GM19452 (cell line): ENCODE measurements at regions not wholly inside any gene's neighbourhood (a gene's known extent, or its start where the extent isn't known, plus 50 kb on each side); places are given as distances from the start of the nearest gene placed in this dataset.
"Not testable (repeated sequence)": the region's sequence is repeated elsewhere in the genome, so short reads cannot be mapped to it uniquely, and the experiment has no call there.

Experiments
- ATAC-seq: cut with Tn5 transposase; IDR thresholded peaks from one replicate; pipeline ENCODE4 v1.9.1; 2021; ENCODE audit not compliant: unreplicated experiment

DNA sequence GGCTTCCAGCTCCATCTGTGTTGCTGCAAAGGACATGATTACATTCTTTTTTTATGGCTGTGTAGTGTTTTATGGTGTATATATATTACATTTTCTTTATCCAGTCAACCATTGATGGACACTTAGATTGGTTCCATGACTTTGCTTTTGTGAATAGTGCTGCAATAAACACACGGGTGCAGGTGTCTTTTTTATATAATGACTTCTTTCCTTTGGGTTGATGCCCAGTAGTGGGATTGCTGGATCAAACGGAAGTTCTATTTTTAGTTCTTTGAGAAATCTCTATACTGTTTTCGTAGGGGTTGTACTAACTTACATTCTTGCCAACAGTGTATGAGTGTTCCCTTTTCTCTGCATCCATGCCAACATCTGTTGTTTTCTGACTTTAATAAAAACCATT is 189.7 kb downstream of the ACTR3B start:
- ATAC-seq, result no peak

DNA sequence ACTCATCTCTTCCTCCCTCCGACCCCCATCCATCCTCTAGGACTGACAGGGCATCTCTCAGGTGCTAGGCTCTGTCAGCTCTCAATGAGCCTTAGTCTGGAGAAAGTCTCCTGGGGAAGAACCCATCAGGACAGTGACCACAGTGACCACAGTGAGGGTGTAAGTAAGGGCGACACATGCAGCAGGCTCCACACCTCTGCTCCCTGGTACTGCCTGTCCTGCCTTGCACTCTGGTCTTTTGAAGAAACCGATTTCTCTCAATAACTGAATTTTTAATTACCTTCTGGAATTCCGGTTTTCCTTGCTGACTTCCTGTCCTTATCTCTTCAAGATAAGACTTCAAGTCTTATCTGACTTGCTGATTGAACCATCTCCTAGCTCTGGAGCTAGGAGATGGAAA is 190.2 kb downstream of the ACTR3B start:
- no peak for ATAC-seq

DNA sequence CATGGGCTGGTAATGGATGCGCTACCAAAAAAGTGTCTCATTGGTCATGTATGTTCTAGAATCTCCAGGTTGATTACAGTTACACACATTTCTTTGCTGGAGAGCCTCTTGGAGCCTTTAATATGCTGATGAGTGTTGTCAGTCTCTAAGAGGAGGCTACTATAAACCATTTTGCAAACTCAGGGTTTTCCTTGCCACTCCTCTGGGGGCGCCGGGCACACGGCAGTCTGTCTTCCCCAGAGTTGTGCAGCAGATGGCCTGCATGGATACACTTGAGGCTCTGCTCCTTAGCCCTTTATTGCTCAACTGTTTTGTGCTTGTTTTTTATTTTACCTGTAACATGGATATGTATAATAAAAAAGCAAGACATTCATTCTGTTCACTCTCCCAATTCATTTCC is 196.5 kb downstream of the ACTR3B start:
- no peak for ATAC-seq

DNA sequence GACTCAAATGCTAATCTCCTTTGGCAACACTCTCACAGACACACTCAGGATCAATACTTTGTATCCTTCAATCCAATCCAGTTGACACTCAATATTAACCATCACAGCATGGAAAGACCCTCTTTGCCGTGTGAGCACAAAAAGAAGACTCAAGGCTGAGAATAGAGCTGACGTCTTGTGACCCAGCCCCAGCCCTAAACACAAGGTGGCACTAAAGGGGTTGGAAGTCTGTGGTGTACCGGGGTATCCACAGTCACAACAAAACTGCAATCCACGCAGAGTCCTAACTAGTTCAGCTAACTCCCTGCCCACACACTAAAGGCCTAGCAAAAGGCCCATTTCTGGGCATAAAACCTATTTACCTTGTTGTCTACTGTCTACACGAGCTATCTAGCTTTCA is 200.1 kb downstream of the ACTR3B start:
- no peak for ATAC-seq

DNA sequence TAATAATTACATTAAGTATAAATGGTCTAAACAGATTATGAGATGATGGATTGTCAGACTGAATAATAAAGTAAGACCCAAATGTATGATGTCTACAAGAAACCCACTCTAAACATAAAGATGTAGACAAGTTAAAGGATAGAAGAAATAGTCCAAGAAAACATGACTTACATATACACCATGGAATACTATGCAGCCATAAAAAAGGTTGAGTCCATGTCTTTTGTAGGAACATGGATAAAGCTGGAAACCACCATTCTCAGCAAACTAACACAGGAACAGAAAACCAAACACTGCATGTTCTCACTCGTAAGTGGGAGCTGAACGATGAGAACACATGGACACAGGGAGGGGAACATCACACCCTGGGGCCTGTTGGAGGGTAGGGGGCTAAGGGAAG is 202.2 kb downstream of the ACTR3B start:
- ATAC-seq, result not testable (repeated sequence)

DNA sequence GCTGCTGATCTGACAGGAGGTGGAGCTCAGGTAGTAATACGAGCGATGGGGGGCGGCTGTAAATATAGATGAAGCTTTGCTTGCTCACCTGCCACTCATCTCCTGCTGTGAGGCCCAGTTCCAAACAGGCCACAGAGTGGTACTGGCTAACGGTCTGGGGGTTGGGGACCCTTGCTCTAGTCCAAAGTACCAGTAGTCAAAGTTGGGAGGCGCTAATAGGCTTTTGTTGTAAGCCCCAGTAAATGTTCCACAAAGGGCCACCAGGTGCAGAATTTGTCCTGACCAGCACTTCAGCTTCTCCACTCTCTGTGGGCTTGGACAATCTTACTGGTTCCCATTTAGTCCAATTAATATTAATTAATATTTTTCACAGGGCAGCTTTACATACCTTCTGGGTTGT is 206.6 kb downstream of the ACTR3B start:
- no peak for ATAC-seq

DNA sequence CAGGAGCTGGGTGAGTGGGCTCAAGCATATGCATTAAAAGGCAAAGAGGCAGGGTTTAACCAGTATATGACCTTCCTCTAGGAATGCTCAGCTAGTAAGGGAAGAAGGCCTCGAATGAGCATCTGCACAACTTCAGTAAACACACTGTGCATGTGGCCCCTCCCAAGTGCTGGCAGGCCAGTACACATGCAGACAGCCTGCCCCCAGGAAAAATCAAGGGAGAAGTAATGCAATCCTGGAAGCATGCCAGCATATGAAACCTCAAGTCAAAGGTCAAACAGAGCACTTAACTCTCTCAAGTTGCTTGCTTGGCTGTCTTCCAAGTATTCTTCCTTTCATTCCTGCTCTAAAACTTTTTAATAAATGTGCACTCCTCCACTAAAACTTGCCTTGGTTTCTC is 208.4 kb downstream of the ACTR3B start:
- no peak for ATAC-seq

DNA sequence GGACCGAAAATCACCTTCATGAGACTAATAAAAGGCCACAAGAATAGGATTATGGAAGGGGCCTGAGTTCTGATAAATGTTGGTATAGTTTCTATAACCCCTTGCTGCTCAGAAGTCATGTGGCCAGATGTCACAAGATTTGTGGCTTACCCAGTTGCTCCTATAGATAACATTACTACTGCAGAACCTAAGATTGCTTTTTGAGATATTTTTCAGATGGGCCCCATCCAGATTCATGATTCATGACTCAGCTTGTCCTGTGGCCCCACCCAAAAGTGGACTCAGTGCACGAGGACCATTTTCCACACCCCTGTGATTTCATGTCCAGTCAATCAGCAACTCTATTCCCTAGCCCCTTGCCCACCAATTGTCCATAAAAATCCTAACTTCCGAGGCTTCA is 209.0 kb downstream of the ACTR3B start:
- no peak for ATAC-seq

DNA sequence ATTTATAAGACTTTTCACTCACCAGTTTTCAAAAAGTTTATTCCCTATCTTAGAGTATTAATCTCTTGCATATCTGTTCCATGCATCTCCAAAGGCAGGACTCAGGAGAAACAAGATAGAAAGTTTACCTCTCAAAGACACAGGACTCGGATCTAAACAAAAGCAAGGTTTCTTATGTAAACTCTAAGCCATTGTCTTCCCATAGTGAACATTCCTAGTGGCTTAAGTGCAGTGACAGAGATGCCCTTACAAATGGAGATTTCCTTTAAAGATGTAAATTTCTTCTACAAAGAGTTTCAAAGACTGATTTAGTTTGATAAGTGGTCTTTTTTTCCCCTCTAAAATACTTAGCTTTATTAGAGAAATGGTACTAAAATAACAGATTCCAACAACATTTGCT is 209.8 kb downstream of the ACTR3B start:
- no peak for ATAC-seq

DNA sequence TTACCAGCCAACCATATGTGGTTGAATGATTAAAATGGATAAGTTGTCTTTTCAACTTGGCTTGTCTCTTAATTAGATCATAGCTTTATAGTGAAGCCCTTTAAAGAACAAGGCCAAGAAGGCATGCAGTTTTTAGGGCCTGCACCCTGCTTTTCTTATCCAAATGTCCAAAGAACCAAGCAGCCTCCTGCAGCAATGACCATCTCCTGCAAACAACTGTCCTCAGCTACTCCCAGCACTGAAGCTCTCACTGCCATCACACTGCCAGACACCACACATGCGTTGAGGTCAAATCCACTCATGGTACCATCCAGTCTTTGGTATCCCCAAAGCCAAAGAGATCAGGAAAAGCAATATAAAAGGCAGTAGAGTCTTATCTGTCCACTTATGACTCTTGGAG is 210.3 kb downstream of the ACTR3B start:
- no peak for ATAC-seq

DNA sequence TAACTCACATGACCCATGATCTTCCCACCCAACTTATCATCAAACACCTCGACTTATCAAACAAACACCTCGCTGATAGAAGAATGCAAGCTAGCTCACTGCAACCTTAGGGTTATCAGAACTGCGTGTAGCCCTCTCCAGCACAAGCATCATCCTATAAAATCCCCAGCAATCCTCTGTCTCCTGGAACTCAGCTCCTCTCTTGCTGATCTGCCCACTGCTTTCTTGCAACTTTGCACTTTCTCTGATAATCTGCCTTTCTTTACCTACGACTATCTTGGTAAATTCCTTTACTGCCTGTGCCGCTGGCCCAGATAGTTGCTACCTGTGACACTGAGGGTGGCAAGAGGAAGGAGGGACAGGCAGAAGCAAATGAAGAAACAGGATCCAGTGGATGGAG is 210.9 kb downstream of the ACTR3B start:
- ATAC-seq, result no peak

DNA sequence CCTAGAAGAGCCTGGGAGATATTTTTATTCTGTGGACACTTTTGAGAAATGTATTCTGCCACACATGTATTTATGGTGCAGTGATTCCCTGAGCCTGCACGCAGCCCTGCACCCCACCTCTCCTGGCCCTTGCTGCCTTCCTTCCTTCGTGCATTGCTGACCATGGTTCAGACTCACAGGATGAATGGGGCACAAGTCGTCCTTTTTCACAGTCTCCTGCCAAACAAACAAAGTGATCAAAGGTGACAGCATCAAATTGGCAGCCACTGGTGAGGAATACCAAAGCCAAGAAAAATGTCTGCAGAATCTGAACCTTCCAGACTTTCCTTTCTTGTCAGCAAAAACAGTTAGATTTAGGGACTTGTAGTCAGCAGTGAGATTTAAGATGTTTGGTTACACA is 215.0 kb downstream of the ACTR3B start:
- ATAC-seq, result no peak

DNA sequence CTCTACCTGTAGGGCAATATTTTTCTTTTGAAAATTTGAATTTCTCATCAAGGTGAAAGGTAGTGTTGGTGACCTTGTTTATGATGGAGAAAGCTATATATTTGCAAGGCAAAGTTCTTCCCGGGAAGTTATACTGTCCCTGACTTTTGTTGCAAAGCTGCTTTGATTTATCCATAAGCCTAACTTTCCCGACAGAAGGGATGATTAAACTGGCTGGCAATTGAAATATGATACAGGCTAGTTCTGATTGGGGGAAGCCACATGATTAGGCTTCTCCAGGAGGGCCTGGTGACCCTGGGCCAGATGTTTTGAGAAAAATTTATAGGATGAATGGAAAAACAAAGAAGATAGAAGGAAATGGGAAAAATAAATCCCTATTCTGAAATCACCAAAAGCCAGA is 215.5 kb downstream of the ACTR3B start:
- no peak for ATAC-seq

DNA sequence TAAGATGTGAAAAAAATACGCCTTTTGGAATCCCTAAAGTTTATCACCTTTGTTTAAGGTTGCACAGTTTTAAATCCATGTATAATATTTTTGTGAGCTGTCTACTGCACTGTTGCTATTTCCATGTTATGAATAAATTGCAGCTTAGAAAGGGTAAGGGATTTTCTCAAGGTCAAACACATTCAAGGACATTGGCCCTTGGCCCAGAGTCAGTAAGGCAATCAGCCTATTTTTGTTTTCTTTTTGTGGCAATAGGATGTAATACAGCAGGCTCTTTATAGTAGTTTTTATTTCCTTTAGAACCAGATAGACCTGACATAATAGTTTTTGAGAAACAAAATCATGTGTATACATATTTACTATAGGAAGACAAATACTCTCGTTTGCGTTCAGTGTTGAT is 219.8 kb downstream of the ACTR3B start:
- ATAC-seq, result no peak

DNA sequence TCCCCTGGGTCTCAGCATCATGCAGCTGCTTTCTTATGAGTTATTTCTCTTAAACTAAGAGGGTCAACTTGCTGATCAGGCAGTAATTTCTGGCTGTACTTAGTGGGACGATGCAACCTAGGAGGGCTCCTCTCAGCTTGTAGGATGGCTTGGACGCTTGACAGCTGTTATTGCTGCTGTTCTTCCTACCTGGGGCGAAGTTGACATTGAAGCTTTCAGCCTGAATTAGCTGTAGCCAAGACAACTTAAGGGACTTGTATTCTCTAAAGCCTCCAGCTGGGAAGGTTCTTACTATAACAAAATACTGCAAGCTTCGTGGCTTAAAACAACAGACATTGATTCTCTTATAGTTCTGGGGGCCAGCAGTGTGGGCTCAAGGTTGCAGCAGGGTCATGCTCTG is 224.9 kb downstream of the ACTR3B start:
- no peak for ATAC-seq

DNA sequence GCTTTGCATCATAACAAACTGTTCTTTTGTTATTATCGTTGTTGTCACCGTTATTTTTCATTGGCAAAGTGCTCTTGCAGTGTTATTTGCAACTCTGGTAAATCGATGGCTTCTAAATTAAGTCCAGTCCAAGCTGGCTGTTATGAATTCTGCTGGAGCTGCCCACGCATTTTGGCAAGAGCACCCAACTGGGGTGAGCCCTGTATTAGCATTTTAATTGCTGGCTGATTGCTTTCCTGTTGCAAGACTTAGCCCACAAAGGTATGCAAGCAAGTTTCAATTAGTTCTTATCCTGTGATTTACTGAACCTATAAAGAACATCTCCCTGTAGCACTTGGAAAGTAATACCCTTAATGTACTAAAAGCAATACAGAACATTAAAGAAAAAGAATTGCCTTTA is 226.8 kb downstream of the ACTR3B start:
- no peak for ATAC-seq

DNA sequence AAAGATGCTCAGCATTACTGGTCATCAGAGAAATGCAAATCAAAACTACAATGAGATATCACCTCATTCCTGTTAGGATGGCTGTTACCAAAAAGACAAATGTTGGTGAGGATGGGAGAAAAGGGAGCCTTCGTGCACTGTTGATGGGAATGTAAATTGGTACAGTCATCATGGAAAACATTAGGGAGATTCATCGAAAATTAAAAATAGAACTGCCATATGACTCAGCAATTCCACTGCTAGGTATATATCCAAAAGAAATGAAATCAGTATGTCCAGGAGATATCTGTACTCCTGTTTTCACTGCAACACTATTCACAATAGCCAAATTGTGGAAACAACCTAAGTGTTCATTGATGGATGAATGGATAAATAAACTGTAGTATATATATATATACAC is 228.1 kb downstream of the ACTR3B start:
- ATAC-seq, result no peak

DNA sequence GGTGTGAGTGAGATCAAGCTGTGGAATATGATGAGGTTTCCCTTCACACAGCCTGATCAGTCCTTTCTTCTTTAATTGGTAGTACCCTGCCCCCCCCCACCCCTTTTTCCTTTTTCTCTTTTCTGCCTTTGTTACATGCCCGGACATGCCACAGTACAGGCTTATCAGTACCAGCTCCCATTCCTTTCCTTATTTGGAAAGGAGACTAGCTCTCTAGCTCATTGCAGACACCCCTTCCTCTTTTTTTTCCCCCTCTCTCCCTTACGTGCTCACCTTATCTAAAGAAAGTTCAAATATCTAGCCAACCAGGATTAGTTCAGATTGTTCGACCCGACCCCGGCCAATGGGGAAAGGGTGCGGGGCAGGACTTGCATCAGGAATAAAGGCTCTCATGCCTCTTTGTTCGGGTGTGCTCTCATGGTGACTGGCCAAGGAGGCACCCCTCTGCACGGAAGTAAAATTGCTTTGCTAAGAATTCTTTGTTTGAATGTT is 230.4 kb downstream of the ACTR3B start:
- ATAC-seq, result no peak

DNA sequence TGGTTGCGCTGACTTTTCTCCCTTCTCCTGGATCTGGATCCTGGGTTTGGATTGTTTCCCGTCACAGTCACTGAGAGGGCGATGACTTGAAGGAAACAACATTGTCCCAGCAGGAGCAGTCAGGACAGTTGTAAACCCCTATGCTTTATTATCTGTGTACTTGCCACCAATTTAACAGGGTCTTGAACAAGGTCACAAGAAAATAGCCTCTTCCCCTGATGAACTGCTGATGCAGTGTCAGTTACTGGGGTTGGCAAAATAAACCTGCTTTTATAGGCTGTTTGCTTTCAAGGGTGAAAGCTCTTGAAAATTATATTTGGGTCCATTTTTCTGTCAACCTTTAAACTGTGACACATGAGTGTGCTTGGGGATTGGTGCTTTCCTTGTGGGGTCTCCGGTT is 238.9 kb downstream of the ACTR3B start:
- ATAC-seq, result no peak

DNA sequence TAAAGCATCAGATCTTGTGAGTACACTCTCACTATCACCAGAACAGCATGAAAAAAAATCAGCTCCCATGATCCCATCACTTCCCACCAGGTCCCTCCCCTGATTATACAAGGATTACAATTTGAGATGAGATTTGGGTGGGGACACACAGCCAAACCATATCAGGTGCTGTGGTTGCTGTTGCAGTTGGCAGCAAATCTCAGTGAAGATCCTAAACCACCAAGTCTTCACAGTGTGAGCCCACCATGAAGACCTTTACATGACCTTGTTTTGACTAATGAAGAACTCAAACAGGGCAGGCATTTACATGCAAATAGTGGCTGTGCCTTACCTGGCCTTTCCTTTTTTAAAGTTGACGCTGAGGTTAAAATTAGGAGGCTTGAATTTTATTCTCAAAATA is 242.6 kb downstream of the ACTR3B start:
- ATAC-seq, result no peak

DNA sequence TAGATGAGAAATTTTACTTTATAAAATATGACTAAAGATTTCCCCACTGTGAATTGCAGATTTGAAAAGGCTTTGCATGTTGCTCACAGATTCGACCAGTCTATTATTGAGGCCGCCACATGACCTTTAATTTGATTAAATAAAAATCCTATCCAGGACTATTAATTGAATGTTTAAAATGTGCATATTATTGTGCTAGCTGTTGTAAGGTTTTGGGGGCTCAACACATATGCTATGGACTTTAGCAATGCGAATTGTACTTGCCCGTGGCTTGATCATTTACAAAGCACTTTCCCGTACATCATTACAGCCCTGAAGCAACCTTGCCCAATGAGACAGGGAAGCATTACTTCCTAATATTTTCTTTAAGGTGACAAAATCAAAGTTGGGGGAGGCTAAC is 243.0 kb downstream of the ACTR3B start:
- no peak for ATAC-seq

DNA sequence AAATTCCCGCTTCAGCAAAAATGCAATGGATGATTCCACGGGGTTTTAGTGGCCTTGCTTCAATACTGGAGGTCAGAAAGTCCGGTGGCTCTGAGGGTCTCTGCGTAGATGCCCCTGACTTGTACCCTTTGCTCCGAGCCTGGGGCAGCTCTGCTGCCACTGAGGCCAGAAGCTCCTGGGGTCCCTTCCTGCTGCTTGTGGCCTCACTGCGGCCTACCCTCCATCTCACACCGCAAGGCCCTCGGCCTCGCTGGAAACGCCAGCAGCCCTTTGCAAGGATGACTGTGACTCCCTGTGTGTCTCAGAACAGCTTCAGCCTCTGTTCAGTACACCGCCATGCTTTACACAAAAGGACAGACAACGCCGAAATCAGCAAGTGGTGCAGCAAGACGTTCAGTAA is 244.8 kb downstream of the ACTR3B start:
- ATAC-seq, result no peak

DNA sequence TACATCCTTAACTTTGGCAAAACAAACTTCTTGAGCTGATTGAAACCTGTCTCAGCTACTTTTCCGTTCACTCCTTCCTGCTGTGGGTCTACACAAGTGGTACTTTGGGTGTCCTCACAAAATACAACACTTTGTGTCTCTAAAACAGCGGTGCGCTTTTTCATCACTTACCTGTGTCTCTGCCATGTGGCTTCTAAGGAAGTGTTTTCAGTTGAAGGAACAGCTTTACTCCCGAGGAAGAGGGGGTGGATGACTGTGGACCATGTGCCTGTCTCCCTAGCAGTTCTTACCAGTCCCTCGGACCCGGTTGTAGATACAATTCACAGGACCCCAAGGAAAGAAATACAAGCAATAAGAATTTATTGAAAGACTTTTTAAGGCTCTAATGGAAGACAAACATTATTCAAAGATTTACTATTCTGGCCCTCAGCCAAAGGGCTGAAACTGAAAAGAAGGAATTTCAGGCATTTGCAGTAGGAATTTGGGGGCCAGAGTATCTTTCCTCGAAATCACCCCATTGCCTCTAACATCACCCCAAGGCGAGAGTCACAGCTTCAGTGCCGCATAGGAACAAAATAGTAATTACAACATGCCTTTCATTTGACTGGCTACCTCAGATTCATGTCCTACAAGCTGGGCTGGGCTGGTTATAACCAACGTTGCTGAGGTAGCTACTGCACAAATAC is 246.3 kb downstream of the ACTR3B start:
- ATAC-seq, result no peak
